Small intestine (tissue), 7 donors: ENCODE measurements at regions not wholly inside any gene's neighbourhood (a gene's known extent, or its start where the extent isn't known, plus 50 kb on each side); places are given as distances from the start of the nearest gene placed in this dataset.

Experiments
- DNase-seq, 2 donors: peaks; one replicate each; pipeline versions ENCODE4 v3.0.0 to v3.0.0-alpha.2; 2013
- FAIRE-seq: peaks from 2 replicates; lab custom pipeline; 2012; peaks lifted over from hg19 to GRCh38; lab: Jason Lieb, UNC
- H3K27ac ChIP-seq, 3 donors: one replicate each; pipeline ENCODE4 v1.5.1; 2013; ENCODE audit warnings: low read length in 2 of 3, mild to moderate bottlenecking in 2 of 3, control low read depth in 1 of 3, inconsistent platforms in 1 of 3, low read depth in 1 of 3, moderate library complexity in 1 of 3
- H3K27me3 ChIP-seq, 3 donors: one replicate each; pipeline ENCODE4 v1.6.1; 2013; ENCODE audit warnings: low read length in 3 of 3, inconsistent platforms in 1 of 3; ENCODE audit not compliant: control insufficient read depth in 3 of 3, insufficient read depth in 3 of 3
- H3K36me3 ChIP-seq, 3 donors: one replicate each; pipeline ENCODE4 v1.6.1; 2013; ENCODE audit warnings: low read length in 3 of 3, inconsistent platforms in 1 of 3, low read depth in 1 of 3, mild to moderate bottlenecking in 1 of 3, moderate library complexity in 1 of 3; ENCODE audit not compliant: control insufficient read depth in 3 of 3, insufficient read depth in 2 of 3
- H3K4me1 ChIP-seq, 3 donors: one replicate each; pipeline ENCODE4 v1.6.1; 2013; ENCODE audit warnings: low read length in 2 of 3, inconsistent platforms in 1 of 3, low read depth in 1 of 3, mild to moderate bottlenecking in 1 of 3, moderate library complexity in 1 of 3; ENCODE audit not compliant: control insufficient read depth in 3 of 3, insufficient read depth in 2 of 3
- H3K4me3 ChIP-seq, 3 donors: one replicate each; pipeline ENCODE4 v1.5.1; 2013; ENCODE audit warnings: low read length in 3 of 3, control low read depth in 1 of 3, inconsistent platforms in 1 of 3, low read depth in 1 of 3, mild to moderate bottlenecking in 1 of 3, moderate library complexity in 1 of 3
- H3K9me3 ChIP-seq, 2 donors: one replicate each; pipeline ENCODE4 v1.6.1; 2013; ENCODE audit warnings: low read depth in 1 of 2, low read length in 1 of 2; ENCODE audit not compliant: control insufficient read depth in 2 of 2, insufficient read depth in 1 of 2
- WGBS, 3 donors: extraction: QIAGEN DNeasy Blood & Tissue Kit; methylation state at CpG; one replicate each; pipeline ENCODE4 v1.1.7; 2013; 5-methylcytosine and 5-hydroxymethylcytosine counted together
- donor health status: healthy with polysubstance abuse.
- donor health status: control.
- donor health status: control.
- donor health status: Bipolar disorder and iron deficiency.
- donor health status: healthy.

DNA sequence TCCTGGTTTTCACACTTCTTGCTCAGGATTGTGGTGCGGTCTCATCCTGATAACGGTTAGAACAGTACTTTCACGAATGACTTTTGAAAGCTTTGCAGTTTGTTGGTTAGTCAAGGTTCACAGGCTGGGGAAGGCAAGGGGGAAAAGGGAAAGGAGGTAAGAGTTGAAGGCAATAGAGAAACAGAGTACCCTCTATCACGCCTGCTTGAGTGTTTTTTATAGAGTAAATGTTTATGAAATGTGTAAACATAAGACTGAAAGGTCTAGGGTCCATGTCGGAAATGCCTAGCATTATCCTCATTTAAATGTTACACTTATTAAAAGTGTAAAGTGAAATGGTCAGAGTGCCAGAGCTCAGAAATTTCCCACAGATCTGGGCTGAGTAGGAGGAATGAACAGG is 167.4 kb downstream of the URB2 start:
- WGBS, 3 donors = 70 to 77% (median 71%) methylated on average over 5 of the region's 5 CpGs
- H3K27me3 ChIP-seq = no peaks in the 10 kb centered on the region

DNA sequence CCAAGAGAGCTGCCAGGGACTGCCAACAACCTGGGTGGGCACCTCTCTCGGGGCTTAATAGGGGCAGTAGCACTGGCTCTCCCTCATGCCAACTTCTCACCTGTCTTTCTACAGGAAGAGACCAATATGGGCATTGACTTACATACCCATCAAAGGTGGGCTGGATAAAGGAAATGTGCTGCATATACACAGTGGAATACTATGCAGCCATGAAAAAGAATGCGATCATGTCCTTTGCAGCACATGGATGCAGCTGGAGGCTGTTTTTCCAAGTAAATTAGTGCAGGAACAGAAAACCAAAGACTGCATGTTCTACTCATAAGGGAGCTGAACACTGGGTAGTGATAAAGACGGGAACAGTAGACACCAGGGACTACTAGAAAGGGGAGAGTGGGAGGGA is 172.5 kb downstream of the URB2 start:
- H3K36me3 ChIP-seq = no peaks in the 10 kb centered on the region
- DNase-seq = no peak
- no peak overlapping the region for H3K27ac ChIP-seq
- no peaks in the 10 kb centered on the region for H3K4me1 ChIP-seq
- FAIRE-seq = no peak
- H3K4me3 ChIP-seq = no peak overlapping the region
- no peaks in the 10 kb centered on the region for H3K27me3 ChIP-seq
- WGBS, 3 donors = 95 to 98% (median 96%) methylated on average over 3 of the region's 3 CpGs
- H3K9me3 ChIP-seq = peaks cover 0 to 4% of the 10 kb centered on the region in 2 donors

More for the DNA sequence above, 167.4 kb downstream of the URB2 start:
- no peak for FAIRE-seq
- Histone ChIP-seq H3K36me3 (no peaks in the 10 kb centered on the region), H3K4me3 (no peak overlapping the region), H3K4me1 (no peaks in the 10 kb centered on the region), H3K27ac (no peak overlapping the region), H3K9me3 (peaks cover 0 to 2% of the 10 kb centered on the region in 2 donors)
- no peak for DNase-seq

DNA sequence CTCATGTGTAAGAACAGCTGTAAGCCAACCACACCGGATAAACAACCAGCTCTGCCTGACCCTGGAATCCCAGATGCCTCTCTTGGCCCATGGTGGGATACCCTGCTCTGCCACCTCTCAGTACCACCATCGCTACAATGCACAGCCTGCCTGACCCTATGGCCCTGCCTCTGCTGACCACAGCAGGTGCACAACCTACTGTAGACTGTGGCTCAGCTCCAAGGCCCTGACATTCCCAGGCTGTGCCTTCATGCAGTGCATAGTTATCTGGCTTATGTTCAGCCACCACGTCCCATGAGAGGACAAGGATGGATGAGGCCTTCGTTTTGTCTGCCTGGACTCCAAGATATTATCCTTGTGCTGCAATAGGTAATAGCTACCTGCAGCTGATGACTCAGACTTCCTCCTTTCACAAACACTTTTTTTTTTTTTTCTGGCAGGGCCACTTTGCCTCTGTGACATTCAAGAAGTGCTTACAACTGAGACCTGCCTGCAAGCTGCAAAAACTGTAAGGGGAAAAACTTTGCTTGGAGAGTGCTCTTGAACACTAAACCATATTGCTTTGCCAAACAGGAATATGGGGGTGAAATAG is 177.7 kb downstream of the URB2 start:
- H3K27me3 ChIP-seq = peaks cover 0 to 2% (median 0%) of the 10 kb centered on the region in 3 donors
- H3K36me3 ChIP-seq = no peaks in the 10 kb centered on the region
- H3K9me3 ChIP-seq = peaks cover 0 to 11% of the 10 kb centered on the region in 2 donors
- FAIRE-seq (no peak), DNase-seq (peak; percentile 30 to 36)
- H3K4me1 ChIP-seq = no peaks in the 10 kb centered on the region
- WGBS, 3 donors = 56 to 72% (median 57%) methylated on average over 4 of the region's 4 CpGs
- no peak overlapping the region for H3K4me3 ChIP-seq
- H3K27ac ChIP-seq = no peak overlapping the region

- DNase-seq (no peak), FAIRE-seq (no peak)
- H3K4me1 ChIP-seq = no peaks in the 10 kb centered on the region
- no peak overlapping the region for H3K27ac ChIP-seq
- H3K4me3 ChIP-seq = no peak overlapping the region
- H3K36me3 ChIP-seq = no peaks in the 10 kb centered on the region
- H3K27me3 ChIP-seq = peaks cover 0 to 2% (median 0%) of the 10 kb centered on the region in 3 donors
- H3K9me3 ChIP-seq = peaks cover 0 to 24% of the 10 kb centered on the region in 2 donors
- 87 to 91% (median 87%) methylated on average over 2 of the region's 2 CpGs for WGBS, 3 donors
Measured at GRCh38 chr1:229808272-229808671, 182.2 kb downstream of the URB2 start.

DNA sequence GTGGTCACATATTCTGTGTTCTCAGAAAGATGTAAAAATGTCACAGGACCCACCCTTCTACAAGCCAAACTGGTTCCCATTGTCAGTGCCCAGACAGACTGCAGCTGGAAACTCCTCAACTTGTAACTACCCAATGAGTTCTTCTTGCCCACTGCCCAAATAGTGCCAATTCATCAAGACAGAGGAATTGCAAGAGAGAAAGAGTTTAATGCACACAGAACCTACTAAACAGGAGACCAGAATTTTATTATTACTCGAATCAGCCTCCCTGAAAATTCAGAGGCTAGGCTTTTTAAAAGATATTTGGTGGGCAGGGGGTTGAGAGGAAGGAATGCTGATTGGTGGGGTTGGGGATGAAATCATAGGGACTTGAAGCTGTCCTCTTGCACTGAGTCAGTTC is 184.1 kb downstream of the URB2 start:
- FAIRE-seq = no peak

GRCh38 chr1:229810961-229811360 is 184.9 kb downstream of the URB2 start:
- Histone ChIP-seq H3K36me3 (no peaks in the 10 kb centered on the region), H3K27me3 (peaks cover 0 to 2% (median 0%) of the 10 kb centered on the region in 3 donors), H3K27ac (no peak overlapping the region), H3K9me3 (peaks cover 0 to 15% of the 10 kb centered on the region in 2 donors), H3K4me3 (no peak overlapping the region), H3K4me1 (no peaks in the 10 kb centered on the region)
- FAIRE-seq = no peak
- no peak for DNase-seq
- WGBS, 3 donors = 89 to 94% (median 94%) methylated on average over 2 of the region's 2 CpGs

More for the DNA sequence above, 184.1 kb downstream of the URB2 start:
- WGBS, 3 donors = 73 to 82% (median 78%) methylated on average over 1 of the region's 1 CpG
- H3K36me3 ChIP-seq = no peaks in the 10 kb centered on the region
- H3K4me1 ChIP-seq = no peaks in the 10 kb centered on the region
- peaks cover 0 to 2% (median 0%) of the 10 kb centered on the region in 3 donors for H3K27me3 ChIP-seq
- peaks cover 0 to 19% of the 10 kb centered on the region in 2 donors for H3K9me3 ChIP-seq
- no peak overlapping the region for H3K4me3 ChIP-seq
- no peak for DNase-seq
- H3K27ac ChIP-seq = no peak overlapping the region

- H3K9me3 ChIP-seq = peaks cover 0 to 15% of the 10 kb centered on the region in 2 donors
- no peak overlapping the region for H3K4me3 ChIP-seq
- H3K36me3 ChIP-seq = no peaks in the 10 kb centered on the region
- 62 to 65% (median 63%) methylated on average over 1 of the region's 1 CpG for WGBS, 3 donors
- H3K4me1 ChIP-seq = no peaks in the 10 kb centered on the region
- peaks cover 0 to 2% (median 0%) of the 10 kb centered on the region in 3 donors for H3K27me3 ChIP-seq
- DNase-seq (no peak), FAIRE-seq (no peak)
- H3K27ac ChIP-seq = no peak overlapping the region
Measured at GRCh38 chr1:229812148-229812547, 186.1 kb downstream of the URB2 start.

DNA sequence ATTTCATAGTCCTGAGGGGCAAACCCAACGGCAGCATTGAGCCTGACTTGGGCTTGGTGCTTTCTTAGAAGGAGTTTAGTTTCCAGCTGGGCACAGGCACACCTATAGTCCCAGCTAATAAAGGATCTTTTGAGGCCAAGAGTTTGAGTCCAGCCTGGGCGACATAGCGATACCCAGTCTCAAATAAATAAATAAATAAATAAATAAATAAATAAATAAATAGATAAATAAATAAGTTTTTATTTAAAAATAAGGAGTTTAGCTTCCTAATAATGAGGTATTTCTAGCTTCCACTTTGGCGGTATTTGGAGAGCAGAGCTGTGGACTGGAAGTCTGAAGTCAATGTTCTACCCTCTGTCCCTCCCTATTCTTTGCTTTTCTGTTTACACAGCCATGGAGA is 186.6 kb downstream of the URB2 start:
- 88 to 92% (median 91%) methylated on average over 4 of the region's 4 CpGs for WGBS, 3 donors
- H3K9me3 ChIP-seq = peaks cover 0 to 15% of the 10 kb centered on the region in 2 donors
- H3K27me3 ChIP-seq = peaks cover 0 to 2% (median 0%) of the 10 kb centered on the region in 3 donors
- DNase-seq = no peak
- no peak overlapping the region for H3K27ac ChIP-seq
- no peak for FAIRE-seq
- no peaks in the 10 kb centered on the region for H3K4me1 ChIP-seq
- no peak overlapping the region for H3K4me3 ChIP-seq
- no peaks in the 10 kb centered on the region for H3K36me3 ChIP-seq

GRCh38 chr1:229815076-229815475 is 189.0 kb downstream of the URB2 start:
- Histone ChIP-seq H3K27ac (no peak overlapping the region), H3K4me1 (no peaks in the 10 kb centered on the region), H3K36me3 (no peaks in the 10 kb centered on the region), H3K9me3 (peaks cover 0 to 14% of the 10 kb centered on the region in 2 donors), H3K4me3 (no peak overlapping the region), H3K27me3 (peaks cover 0 to 1% (median 0%) of the 10 kb centered on the region in 3 donors)
- WGBS, 3 donors = 86 to 93% (median 91%) methylated on average over 4 of the region's 4 CpGs
- no peak for FAIRE-seq
- DNase-seq = no peak
